ENCODE measurements at regions not wholly inside any gene's neighbourhood (a gene's known extent, or its start where the extent isn't known, plus 50 kb on each side); places are given as distances from the start of the nearest gene placed in this dataset.
"Not testable (repeated sequence)": the region's sequence is repeated elsewhere in the genome, so short reads cannot be mapped to it uniquely, and the experiment has no call there.

GRCh38 chr7:81831883-81832282 is 62.0 kb upstream of the HGF start:
- DNase-seq: no peak

- not testable (repeated sequence) for DNase-seq
Observed at GRCh38 chr7:81829511-81829910, 59.7 kb upstream of the HGF start.

GRCh38 chr7:81822811-81823210 is 53.0 kb upstream of the HGF start:
- DNase-seq: no peak

GRCh38 chr7:81819861-81820260 is 50.0 kb upstream of the HGF start:
- no peak for DNase-seq

Data from NCI-H2227 treated with DMSO at 0.1 percent for 48 hours (cell line).